Suprapubic skin (tissue), 4 donors: ENCODE measurements at regions not wholly inside any gene's neighbourhood (a gene's known extent, or its start where the extent isn't known, plus 50 kb on each side); places are given as distances from the start of the nearest gene placed in this dataset.

Source experiments
- DNase-seq, 2 donors: peaks; one replicate each; pipeline ENCODE4 v3.0.0-alpha.2; 2019; ENCODE audit warnings: low spot score in 2 of 2
- H3K27ac ChIP-seq: fragments of 200-600 bp; sonication (generic); one replicate; pipeline ENCODE4 v1.5.1; 2019
- H3K27me3 ChIP-seq: fragments of 200-600 bp; sonication (generic); one replicate; pipeline ENCODE4 v1.5.1; 2019
- H3K36me3 ChIP-seq: fragments of 200-600 bp; sonication (generic); one replicate; pipeline ENCODE4 v1.5.1; 2019
- H3K4me1 ChIP-seq: fragments of 200-600 bp; sonication (generic); one replicate; pipeline ENCODE4 v1.5.1; 2019
- H3K4me3 ChIP-seq: fragments of 200-600 bp; sonication (generic); one replicate; pipeline ENCODE4 v1.5.1; 2019; ENCODE audit warnings: mild to moderate bottlenecking
- H3K9me3 ChIP-seq: fragments of 200-600 bp; sonication (generic); one replicate; pipeline ENCODE4 v1.5.1; 2019
- CTCF ChIP-seq, 2 donors: fragments of 200-600 bp in 1 of 2; fragments of 450-650 bp in 1 of 2; sonication (generic) in 1 of 2; IDR thresholded peaks; one replicate each; pipeline ENCODE4 v1.5.1; 2016 to 2019; ENCODE audit warnings: antibody characterized with exemption in 2 of 2, mild to moderate bottlenecking in 1 of 2, moderate library complexity in 1 of 2
- EP300 ChIP-seq: sonication (generic); formaldehyde crosslinking; IDR thresholded peaks from one replicate; pipeline ENCODE4 v1.6.1; 2017; ENCODE audit warnings: antibody characterized with exemption
- POLR2A ChIP-seq, 2 donors: fragments of 450-650 bp; IDR thresholded peaks; one replicate each; pipeline ENCODE4 v1.6.1; 2017; ENCODE audit warnings: antibody characterized with exemption in 2 of 2, mild to moderate bottlenecking in 2 of 2, moderate library complexity in 2 of 2
- POLR2AphosphoS5 ChIP-seq, 3 donors: sonication (generic); formaldehyde crosslinking; IDR thresholded peaks; one replicate each; pipeline ENCODE4 v1.6.1; 2017; ENCODE audit warnings: antibody characterized with exemption in 3 of 3
- WGBS: methylation state at CpG from one replicate; pipeline ENCODE4 v1.1.5; 2018; 5-methylcytosine and 5-hydroxymethylcytosine counted together

GRCh38 chr2:200239216-200239615 is 67.3 kb upstream of the SPATS2L start:
- TF ChIP-seq EP300 (no peak), POLR2A (IDR thresholded peaks at IDR 0.05) (no peak), CTCF (IDR thresholded peaks at IDR 0.05) (no peak), POLR2AphosphoS5 (IDR thresholded peaks at IDR 0.05) (no peak)
- no peaks in the 10 kb centered on the region for H3K9me3 ChIP-seq
- H3K36me3 ChIP-seq: no peaks in the 10 kb centered on the region
- WGBS: 83% methylated on average over 2 of the region's 2 CpGs
- H3K27ac ChIP-seq: no peak overlapping the region
- H3K27me3 ChIP-seq: no peaks in the 10 kb centered on the region
- DNase-seq: no peak
- no peaks in the 10 kb centered on the region for H3K4me1 ChIP-seq
- H3K4me3 ChIP-seq: no peak overlapping the region

- Histone ChIP-seq H3K4me1 (no peaks in the 10 kb centered on the region), H3K27ac (no peak overlapping the region), H3K9me3 (no peaks in the 10 kb centered on the region), H3K4me3 (no peak overlapping the region), H3K27me3 (no peaks in the 10 kb centered on the region), H3K36me3 (no peaks in the 10 kb centered on the region)
- TF ChIP-seq CTCF (IDR thresholded peaks at IDR 0.05): no peak
- no peak for TF ChIP-seq EP300
- no peak for TF ChIP-seq POLR2AphosphoS5 (IDR thresholded peaks at IDR 0.05)
- no peak for TF ChIP-seq POLR2A (IDR thresholded peaks at IDR 0.05)
- 48% methylated on average over 4 of the region's 4 CpGs for WGBS
- no peak for DNase-seq
Measured at GRCh38 chr2:200242570-200242969, 63.9 kb upstream of the SPATS2L start.

GRCh38 chr2:200243441-200243840 is 63.1 kb upstream of the SPATS2L start:
- no peak for TF ChIP-seq POLR2A (IDR thresholded peaks at IDR 0.05)
- H3K4me1 ChIP-seq: no peaks in the 10 kb centered on the region
- no peak overlapping the region for H3K27ac ChIP-seq
- 52% methylated on average over 7 of the region's 7 CpGs for WGBS
- no peaks in the 10 kb centered on the region for H3K36me3 ChIP-seq
- no peak overlapping the region for H3K4me3 ChIP-seq
- DNase-seq: no peak
- H3K27me3 ChIP-seq: no peaks in the 10 kb centered on the region
- no peaks in the 10 kb centered on the region for H3K9me3 ChIP-seq

GRCh38 chr2:200244111-200244510 is 62.4 kb upstream of the SPATS2L start:
- Histone ChIP-seq H3K27me3 (no peaks in the 10 kb centered on the region), H3K27ac (no peak overlapping the region), H3K36me3 (no peaks in the 10 kb centered on the region), H3K9me3 (no peaks in the 10 kb centered on the region), H3K4me3 (no peak overlapping the region), H3K4me1 (no peaks in the 10 kb centered on the region)
- 100% methylated on average over 1 of the region's 1 CpG for WGBS
- DNase-seq: no peak
- no peak for TF ChIP-seq POLR2A (IDR thresholded peaks at IDR 0.05)
- no peak for TF ChIP-seq EP300
- TF ChIP-seq POLR2AphosphoS5 (IDR thresholded peaks at IDR 0.05): no peak
- TF ChIP-seq CTCF (IDR thresholded peaks at IDR 0.05): no peak

GRCh38 chr2:200247494-200247893 is 59.0 kb upstream of the SPATS2L start:
- no peak overlapping the region for H3K27ac ChIP-seq
- TF ChIP-seq POLR2A (IDR thresholded peaks at IDR 0.05) (no peak), EP300 (no peak), CTCF (IDR thresholded peaks at IDR 0.05) (no peak), POLR2AphosphoS5 (IDR thresholded peaks at IDR 0.05) (no peak)
- H3K4me3 ChIP-seq: no peak overlapping the region
- WGBS: 51% methylated on average over 2 of the region's 2 CpGs
- H3K27me3 ChIP-seq: no peaks in the 10 kb centered on the region
- no peaks in the 10 kb centered on the region for H3K36me3 ChIP-seq
- peaks cover 3% of the 10 kb centered on the region for H3K4me1 ChIP-seq
- DNase-seq: no peak
- H3K9me3 ChIP-seq: no peaks in the 10 kb centered on the region
